Endodermal cell (in vitro differentiated cells): ENCODE measurements at regions not wholly inside any gene's neighbourhood (a gene's known extent, or its start where the extent isn't known, plus 50 kb on each side); places are given as distances from the start of the nearest gene placed in this dataset.

ENCODE experiments used
- DNase-seq: peaks from one replicate; pipeline ENCODE4 v3.0.0-alpha.2; 2017
- H3K27ac ChIP-seq: 2 replicates; pipeline ENCODE4 v1.5.1; 2013; ENCODE audit warnings: mild to moderate bottlenecking, low read depth, low read length, moderate library complexity
- H3K27me3 ChIP-seq: 2 replicates; pipeline ENCODE4 v1.6.1; 2013; ENCODE audit warnings: mild to moderate bottlenecking, low read length, moderate library complexity; ENCODE audit not compliant: insufficient read depth, control insufficient read depth, poor library complexity, severe bottlenecking
- H3K36me3 ChIP-seq: 2 replicates; pipeline ENCODE4 v1.7.0; 2013; ENCODE audit warnings: mild to moderate bottlenecking, low read length, moderate library complexity; ENCODE audit not compliant: control insufficient read depth, insufficient read depth
- H3K4me1 ChIP-seq: one replicate; pipeline ENCODE4 v1.7.0; 2013; ENCODE audit warnings: low read length; ENCODE audit not compliant: control insufficient read depth, insufficient read depth
- H3K4me3 ChIP-seq: 2 replicates; pipeline ENCODE4 v1.5.1; 2013; ENCODE audit warnings: mild to moderate bottlenecking, low read length, moderate library complexity
- H3K9ac ChIP-seq: 2 replicates; pipeline ENCODE4 v1.6.1; 2013; ENCODE audit warnings: mild to moderate bottlenecking, low read length, moderate library complexity; ENCODE audit not compliant: poor library complexity, severe bottlenecking; ENCODE audit errors: extremely low read depth
- H3K9me3 ChIP-seq: 2 replicates; pipeline ENCODE4 v1.6.1; 2013; ENCODE audit warnings: mild to moderate bottlenecking, low read length, moderate library complexity; ENCODE audit not compliant: control insufficient read depth
- H3K27ac Mint-ChIP-seq: 2 replicates; pipeline ENCODE4 v1.8.0; 2020; ENCODE audit warnings: mixed read lengths
- H3K27me3 Mint-ChIP-seq: 2 replicates; pipeline ENCODE4 v1.8.0; 2021; ENCODE audit warnings: mild to moderate bottlenecking, mixed read lengths; ENCODE audit not compliant: insufficient read depth
- H3K36me3 Mint-ChIP-seq: 2 replicates; pipeline ENCODE4 v1.8.0; 2020; ENCODE audit warnings: low read depth, mixed read lengths
- H3K4me1 Mint-ChIP-seq: 2 replicates; pipeline ENCODE4 v1.8.0; 2020; ENCODE audit warnings: mixed read lengths
- H3K4me3 Mint-ChIP-seq: 2 replicates; pipeline ENCODE4 v1.8.0; 2020; ENCODE audit warnings: mild to moderate bottlenecking, moderate library complexity, mixed read lengths
- H3K9me3 Mint-ChIP-seq: 2 replicates; pipeline ENCODE4 v1.8.0; 2020; ENCODE audit warnings: mild to moderate bottlenecking, mixed read lengths
- WGBS, 2 experiments: methylation state at CpG; one replicate each; pipeline versions ENCODE4 v1.1.5 to v1.1.7; 2013; ENCODE audit warnings: missing lambda C conversion rate in 2 of 2, mixed read lengths in 1 of 2; ENCODE audit not compliant: insufficient coverage in 1 of 2, insufficient read length in 1 of 2; 5-methylcytosine and 5-hydroxymethylcytosine counted together
- TF ChIP-seq, protein P1 (sequence below): fragments of 200-600 bp; sonication (generic); conservative IDR thresholded peaks from 2 replicates; pipeline ENCODE4 v1.5.0; 2021; ENCODE audit warnings: antibody characterized with exemption, mild to moderate bottlenecking

DNA sequence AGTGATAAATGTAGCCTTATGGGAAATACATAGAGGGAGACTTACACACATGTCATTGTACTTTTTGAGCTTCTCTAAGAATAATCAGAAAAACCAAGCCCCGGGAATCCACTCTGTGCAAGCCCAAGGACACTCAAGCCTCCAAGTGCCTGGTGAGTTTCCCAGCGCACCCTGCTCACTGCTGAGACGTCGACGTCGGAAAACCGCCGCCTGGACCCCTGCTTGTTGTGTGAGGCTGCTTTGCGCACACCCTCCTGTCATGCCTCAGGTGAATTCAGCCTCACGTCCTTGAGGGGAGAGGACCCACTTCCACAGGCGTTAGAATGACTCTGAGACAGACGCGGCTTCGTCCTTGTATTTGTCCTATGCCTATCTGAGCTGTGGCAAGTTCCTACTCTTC lies 368.4 kb upstream of the AKR1E2 start:
- no peaks in the 10 kb centered on the region for H3K27me3 ChIP-seq
- no peaks in the 10 kb centered on the region for H3K9me3 Mint-ChIP-seq
- TF ChIP-seq, protein P1, sequence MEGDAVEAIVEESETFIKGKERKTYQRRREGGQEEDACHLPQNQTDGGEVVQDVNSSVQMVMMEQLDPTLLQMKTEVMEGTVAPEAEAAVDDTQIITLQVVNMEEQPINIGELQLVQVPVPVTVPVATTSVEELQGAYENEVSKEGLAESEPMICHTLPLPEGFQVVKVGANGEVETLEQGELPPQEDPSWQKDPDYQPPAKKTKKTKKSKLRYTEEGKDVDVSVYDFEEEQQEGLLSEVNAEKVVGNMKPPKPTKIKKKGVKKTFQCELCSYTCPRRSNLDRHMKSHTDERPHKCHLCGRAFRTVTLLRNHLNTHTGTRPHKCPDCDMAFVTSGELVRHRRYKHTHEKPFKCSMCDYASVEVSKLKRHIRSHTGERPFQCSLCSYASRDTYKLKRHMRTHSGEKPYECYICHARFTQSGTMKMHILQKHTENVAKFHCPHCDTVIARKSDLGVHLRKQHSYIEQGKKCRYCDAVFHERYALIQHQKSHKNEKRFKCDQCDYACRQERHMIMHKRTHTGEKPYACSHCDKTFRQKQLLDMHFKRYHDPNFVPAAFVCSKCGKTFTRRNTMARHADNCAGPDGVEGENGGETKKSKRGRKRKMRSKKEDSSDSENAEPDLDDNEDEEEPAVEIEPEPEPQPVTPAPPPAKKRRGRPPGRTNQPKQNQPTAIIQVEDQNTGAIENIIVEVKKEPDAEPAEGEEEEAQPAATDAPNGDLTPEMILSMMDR = no peak
- H3K36me3 Mint-ChIP-seq = no peaks in the 10 kb centered on the region
- no peak for DNase-seq
- 94 to 96% methylated on average over 7 to 14 of the region's 14 CpGs for WGBS, 2 experiments
- H3K4me1 ChIP-seq = no peaks in the 10 kb centered on the region
- no peaks in the 10 kb centered on the region for H3K9me3 ChIP-seq
- no peaks in the 10 kb centered on the region for H3K36me3 ChIP-seq
- no peak overlapping the region for H3K27ac ChIP-seq
- no peak overlapping the region for H3K4me3 ChIP-seq
- no peak overlapping the region for H3K27ac Mint-ChIP-seq
- H3K4me1 Mint-ChIP-seq = peaks cover 4% of the 10 kb centered on the region
- no peaks in the 10 kb centered on the region for H3K27me3 Mint-ChIP-seq
- no peak overlapping the region for H3K4me3 Mint-ChIP-seq
- no peak overlapping the region for H3K9ac ChIP-seq

GRCh38 chr10:4456776-4457175 lies 369.2 kb upstream of the AKR1E2 start:
- Mint-ChIP-seq H3K27me3 (no peaks in the 10 kb centered on the region), H3K9me3 (no peaks in the 10 kb centered on the region), H3K36me3 (no peaks in the 10 kb centered on the region), H3K4me1 (peaks cover 4% of the 10 kb centered on the region), H3K27ac (no peak overlapping the region), H3K4me3 (no peak overlapping the region)
- no peak overlapping the region for H3K4me3 ChIP-seq
- H3K9ac ChIP-seq = no peak overlapping the region
- no peaks in the 10 kb centered on the region for H3K27me3 ChIP-seq
- H3K9me3 ChIP-seq = no peaks in the 10 kb centered on the region
- H3K27ac ChIP-seq = no peak overlapping the region
- WGBS, 2 experiments = 89% methylated on average over 1 of the region's 1 CpG; no CpG with 5 or more reads in 1 of the 2 experiments
- DNase-seq = no peak
- no peaks in the 10 kb centered on the region for H3K4me1 ChIP-seq
- TF ChIP-seq, protein P1 = no peak
- H3K36me3 ChIP-seq = no peaks in the 10 kb centered on the region

- H3K9me3 Mint-ChIP-seq = no peaks in the 10 kb centered on the region
- Histone ChIP-seq H3K9ac (no peak overlapping the region), H3K4me3 (no peak overlapping the region), H3K27me3 (no peaks in the 10 kb centered on the region), H3K36me3 (no peaks in the 10 kb centered on the region), H3K27ac (no peak overlapping the region), H3K9me3 (no peaks in the 10 kb centered on the region), H3K4me1 (peaks cover 2% of the 10 kb centered on the region)
- TF ChIP-seq, protein P1 = no peak
- no peak for DNase-seq
- H3K27ac Mint-ChIP-seq = no peak overlapping the region
- 91 to 100% methylated on average over 2 to 3 of the region's 3 CpGs for WGBS, 2 experiments
- H3K4me3 Mint-ChIP-seq = no peak overlapping the region
- peaks cover 6% of the 10 kb centered on the region for H3K4me1 Mint-ChIP-seq
- H3K36me3 Mint-ChIP-seq = no peaks in the 10 kb centered on the region
- no peaks in the 10 kb centered on the region for H3K27me3 Mint-ChIP-seq
Measured at GRCh38 chr10:4456279-4456678, 369.7 kb upstream of the AKR1E2 start.
